OCI-LY1 (cell line): ENCODE measurements at regions not wholly inside any gene's neighbourhood (a gene's known extent, or its start where the extent isn't known, plus 50 kb on each side); places are given as distances from the start of the nearest gene placed in this dataset.

ENCODE experiments used
- H2AFZ ChIP-seq: fragments of 200-600 bp; sonication (generic), shearing (Covaris generic); 2 replicates; pipeline ENCODE4 v1.6.0; 2014; ENCODE audit warnings: antibody characterized with exemption, mild to moderate bottlenecking, low read length
- H3F3A ChIP-seq: fragments of 200-600 bp; sonication (generic), shearing (Covaris generic); 2 replicates; pipeline ENCODE4 v1.6.0; 2014; ENCODE audit warnings: mild to moderate bottlenecking, antibody characterized with exemption, low read length, moderate library complexity; ENCODE audit not compliant: insufficient read depth
- H3K27ac ChIP-seq: fragments of 200-600 bp; sonication (generic); 2 replicates; pipeline ENCODE4 v1.5.1; 2014; ENCODE audit warnings: low read length, mixed run types, mild to moderate bottlenecking, low read depth; ENCODE audit not compliant: poor library complexity, severe bottlenecking
- H3K27me3 ChIP-seq: fragments of 200-600 bp; sonication (generic); 2 replicates; pipeline ENCODE4 v1.6.0; 2014; ENCODE audit warnings: antibody characterized with exemption, mild to moderate bottlenecking, low read length, moderate library complexity; ENCODE audit not compliant: insufficient read depth
- H3K36me3 ChIP-seq: fragments of 200-600 bp; sonication (generic); 2 replicates; pipeline ENCODE4 v1.6.1; 2014; ENCODE audit warnings: mild to moderate bottlenecking, antibody characterized with exemption, low read length, moderate library complexity, mixed read lengths; ENCODE audit not compliant: insufficient read depth
- H3K4me1 ChIP-seq: fragments of 200-600 bp; sonication (generic); 2 replicates; pipeline ENCODE4 v1.5.1; 2014; ENCODE audit warnings: mild to moderate bottlenecking, low read length, moderate library complexity; ENCODE audit not compliant: insufficient read depth, severe bottlenecking
- H3K4me2 ChIP-seq: fragments of 200-600 bp; sonication (generic), shearing (Covaris generic); 2 replicates; pipeline ENCODE4 v1.6.1; 2014; ENCODE audit warnings: low read length
- H3K4me3 ChIP-seq: fragments of 200-600 bp; sonication (generic); 2 replicates; pipeline ENCODE4 v1.5.1; 2014; ENCODE audit warnings: low read length, low read depth, mild to moderate bottlenecking, mixed read lengths; ENCODE audit not compliant: poor library complexity, severe bottlenecking
- H3K79me2 ChIP-seq: fragments of 200-600 bp; shearing (Covaris generic); 2 replicates; pipeline ENCODE4 v1.6.1; 2016; ENCODE audit warnings: mixed run types, low read length, mixed read lengths; ENCODE audit not compliant: insufficient read depth
- H3K9ac ChIP-seq: fragments of 200-600 bp; sonication (generic), shearing (Covaris generic); 2 replicates; pipeline ENCODE4 v1.6.1; 2014; ENCODE audit warnings: mild to moderate bottlenecking, low read length, mixed read lengths
- H3K9me2 ChIP-seq: fragments of 200-600 bp; sonication (generic), shearing (Covaris generic); 2 replicates; pipeline ENCODE4 v1.6.1; 2014; ENCODE audit warnings: low read depth, mild to moderate bottlenecking, low read length, mixed read lengths
- H3K9me3 ChIP-seq: fragments of 200-600 bp; shearing (Covaris generic); 2 replicates; pipeline ENCODE4 v1.6.1; 2014; ENCODE audit warnings: low read length, mixed read lengths
- H4K20me1 ChIP-seq: fragments of 200-600 bp; sonication (generic), shearing (Covaris generic); 2 replicates; pipeline ENCODE4 v1.6.0; 2016; ENCODE audit warnings: mild to moderate bottlenecking, low read length; ENCODE audit not compliant: insufficient read depth
- CTCF ChIP-seq: fragments of 200-600 bp; sonication (generic), shearing (Covaris generic); IDR thresholded peaks from 2 replicates; pipeline ENCODE4 v1.5.1; 2017; ENCODE audit warnings: mild to moderate bottlenecking, antibody characterized with exemption, low read length, moderate library complexity, mixed read lengths
- EZH2 ChIP-seq: fragments of 200-600 bp; sonication (generic), shearing (Covaris generic); IDR thresholded peaks from 2 replicates; pipeline ENCODE4 v1.8.0; 2017; ENCODE audit warnings: borderline replicate concordance, mixed run types, mild to moderate bottlenecking, antibody characterized with exemption, low read length, moderate library complexity, mixed read lengths

- H3K79me2 ChIP-seq: no peaks in the 10 kb centered on the region
- TF ChIP-seq EZH2 (no peak), CTCF (peak; percentile 20; the same call in 1 of the 2 replicates)
- no peak overlapping the region for H2AFZ ChIP-seq
These were observed 177.3 kb upstream of the LYPLAL1 start for GRCh38 chr1:218996362-218996761.

DNA sequence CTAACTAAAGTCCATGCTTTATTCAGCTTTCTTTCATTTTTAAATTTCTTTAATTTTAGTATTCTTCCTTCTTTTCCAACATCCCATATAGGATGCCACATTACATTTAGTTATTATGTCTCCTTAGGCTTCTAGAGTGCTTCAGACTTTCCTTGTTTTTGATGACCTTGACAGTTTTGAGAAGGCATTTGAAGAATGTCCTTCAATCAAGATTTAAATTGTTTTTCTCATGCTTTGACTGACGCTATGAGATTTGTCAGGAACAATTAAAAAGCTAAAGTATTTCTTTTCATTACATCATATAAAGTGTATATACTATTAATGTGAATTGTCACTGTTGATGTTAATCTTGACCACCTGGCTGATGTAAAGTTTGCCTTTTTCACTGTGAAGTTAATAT is 173.7 kb upstream of the LYPLAL1 start:
- no peak overlapping the region for H3K27ac ChIP-seq
- H3K9me3 ChIP-seq: no peaks in the 10 kb centered on the region
- H3K9ac ChIP-seq: no peak overlapping the region
- H3K27me3 ChIP-seq: no peaks in the 10 kb centered on the region
- no peaks in the 10 kb centered on the region for H3K4me1 ChIP-seq
- no peaks in the 10 kb centered on the region for H4K20me1 ChIP-seq
- H3F3A ChIP-seq: no peaks in the 10 kb centered on the region
- H2AFZ ChIP-seq: no peak overlapping the region
- H3K4me2 ChIP-seq: no peak overlapping the region
- no peaks in the 10 kb centered on the region for H3K79me2 ChIP-seq
- no peaks in the 10 kb centered on the region for H3K36me3 ChIP-seq
- H3K9me2 ChIP-seq: no peaks in the 10 kb centered on the region
- H3K4me3 ChIP-seq: no peak overlapping the region
- TF ChIP-seq EZH2: no peak
- TF ChIP-seq CTCF: no peak

More at GRCh38 chr1:218996362-218996761, 177.3 kb upstream of the LYPLAL1 start:
- Histone ChIP-seq H3K9ac (no peak overlapping the region), H3K4me1 (no peaks in the 10 kb centered on the region), H3F3A (no peaks in the 10 kb centered on the region), H3K27ac (no peak overlapping the region), H3K9me2 (no peaks in the 10 kb centered on the region), H3K9me3 (no peaks in the 10 kb centered on the region), H3K36me3 (no peaks in the 10 kb centered on the region), H3K27me3 (no peaks in the 10 kb centered on the region), H4K20me1 (no peaks in the 10 kb centered on the region), H3K4me2 (no peak overlapping the region), H3K4me3 (no peak overlapping the region)

DNA sequence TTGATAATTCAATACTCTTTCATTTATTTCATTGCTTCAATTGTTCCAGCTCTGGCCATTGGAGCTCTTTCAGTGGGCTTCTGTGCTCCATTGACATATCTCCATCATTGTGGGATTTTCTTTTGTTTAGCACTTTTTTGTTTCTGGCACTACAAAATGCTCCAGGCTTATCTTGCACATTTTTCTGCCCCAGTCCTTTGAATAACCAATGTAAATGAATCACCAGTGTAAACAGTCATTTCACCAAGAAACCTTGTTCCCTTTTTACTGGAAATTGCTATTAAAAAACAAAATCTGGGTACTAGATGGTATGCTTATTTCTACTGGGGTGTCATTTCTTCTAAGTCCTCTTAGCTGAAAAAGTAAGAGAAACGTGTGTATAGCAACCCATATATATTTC is 173.0 kb upstream of the LYPLAL1 start:
- Histone ChIP-seq H3K9me2 (no peaks in the 10 kb centered on the region), H3K4me2 (no peak overlapping the region), H4K20me1 (no peaks in the 10 kb centered on the region), H3K9ac (no peak overlapping the region), H3K79me2 (no peaks in the 10 kb centered on the region), H3K4me3 (no peak overlapping the region), H3K27me3 (no peaks in the 10 kb centered on the region), H3K27ac (no peak overlapping the region), H3F3A (no peaks in the 10 kb centered on the region), H3K9me3 (no peaks in the 10 kb centered on the region), H3K4me1 (no peaks in the 10 kb centered on the region), H2AFZ (no peak overlapping the region), H3K36me3 (no peaks in the 10 kb centered on the region)
- TF ChIP-seq EZH2: no peak
- no peak for TF ChIP-seq CTCF
